Aorta (tissue), 5 donors: ENCODE measurements at regions not wholly inside any gene's neighbourhood (a gene's known extent, or its start where the extent isn't known, plus 50 kb on each side); places are given as distances from the start of the nearest gene placed in this dataset.
"Not testable (repeated sequence)": the region's sequence is repeated elsewhere in the genome, so short reads cannot be mapped to it uniquely, and the experiment has no call there.

Source experiments
- ATAC-seq: fragments of 200-7000 bp; cut with Tn5 transposase; one replicate; pipeline ENCODE4 v1.9.1; 2022; ENCODE audit warnings: moderate library complexity; ENCODE audit not compliant: low FRiP score
- DNase-seq, 2 donors: peaks; one replicate each; pipeline ENCODE4 v3.0.0-alpha.2; 2020
- H3K27ac ChIP-seq, 2 donors: one replicate each; pipeline ENCODE4 v1.5.1; 2013; ENCODE audit warnings: low read length in 2 of 2, mild to moderate bottlenecking in 2 of 2, moderate library complexity in 2 of 2, control low read depth in 1 of 2, inconsistent platforms in 1 of 2, low read depth in 1 of 2
- H3K27me3 ChIP-seq, 2 donors: one replicate each; pipeline ENCODE4 v1.6.1; 2013; ENCODE audit warnings: control low read depth in 1 of 2, low read length in 1 of 2, mild to moderate bottlenecking in 1 of 2, moderate library complexity in 1 of 2; ENCODE audit not compliant: insufficient read depth in 2 of 2, control insufficient read depth in 1 of 2
- H3K36me3 ChIP-seq, 2 donors: one replicate each; pipeline ENCODE4 v1.6.1; 2013; ENCODE audit warnings: control low read depth in 1 of 2, low read length in 1 of 2, mild to moderate bottlenecking in 1 of 2; ENCODE audit not compliant: insufficient read depth in 2 of 2, control insufficient read depth in 1 of 2
- H3K4me1 ChIP-seq, 2 donors: one replicate each; pipeline ENCODE4 v1.6.1; 2013; ENCODE audit warnings: low read length in 2 of 2, control low read depth in 1 of 2, mild to moderate bottlenecking in 1 of 2, moderate library complexity in 1 of 2; ENCODE audit not compliant: insufficient read depth in 2 of 2, control insufficient read depth in 1 of 2
- H3K4me3 ChIP-seq, 2 donors: one replicate each; pipeline ENCODE4 v1.5.1; 2013; ENCODE audit warnings: low read length in 2 of 2, control low read depth in 1 of 2, mild to moderate bottlenecking in 1 of 2
- H3K9me3 ChIP-seq: one replicate; pipeline ENCODE4 v1.6.1; 2013; ENCODE audit warnings: mild to moderate bottlenecking, low read length; ENCODE audit not compliant: control insufficient read depth
- WGBS, 2 donors: extraction: QIAGEN DNeasy Blood & Tissue Kit; methylation state at CpG; one replicate each; pipeline ENCODE4 v1.1.7; 2013; 5-methylcytosine and 5-hydroxymethylcytosine counted together
- intact Hi-C, 2 donors: fragments of 100-400 bp; cut with DNase I; formaldehyde crosslinking; loops; one replicate each; pipeline versions ENCODE4 v1.14.2 to v1.15.0; 2022
- donor health status: healthy with polysubstance abuse.
- donor health status: Bipolar disorder and iron deficiency.
- donor health status: DM: no; HTN: no; CAD: no.
- donor health status: DM: no; HTN: no; CAD: no.
- donor health status: DM: yes; HTN: yes; CAD: no.

DNA sequence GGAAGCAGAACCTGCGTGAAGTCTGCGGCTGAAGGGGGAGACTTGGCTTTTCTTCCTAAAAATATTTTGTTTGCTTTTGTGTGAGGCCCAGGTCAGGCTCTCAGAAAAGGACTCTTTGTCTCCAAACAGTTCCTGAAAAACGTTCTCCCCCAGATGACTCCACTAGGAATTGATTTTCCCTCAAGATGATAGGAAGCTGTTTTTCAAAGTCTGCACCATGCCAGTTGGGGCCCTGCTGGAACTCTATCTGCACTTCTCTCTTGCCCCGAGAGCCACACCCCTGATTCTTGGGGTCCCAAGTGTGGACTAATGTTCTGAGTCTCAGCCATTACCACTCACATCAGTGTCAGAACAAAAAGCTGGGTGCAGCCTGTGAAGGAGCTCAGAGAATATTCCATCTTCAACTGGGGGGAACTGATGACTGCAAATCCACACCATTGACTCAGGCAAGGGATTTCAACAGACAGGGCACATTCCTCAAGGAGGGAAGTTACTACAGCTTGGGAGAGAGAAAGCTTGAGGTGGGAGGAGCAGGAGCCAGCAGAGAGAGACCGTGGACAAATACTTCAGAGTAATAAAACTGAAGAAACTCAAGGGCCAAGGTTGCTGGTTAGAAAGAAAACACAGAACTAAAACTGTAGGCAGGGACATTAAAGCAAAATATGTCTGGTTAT, 768.3 kb downstream of the RNF144A start:
- Histone ChIP-seq H3K27ac (no peak overlapping the region), H3K36me3 (no peaks in the 10 kb centered on the region), H3K27me3 (no peaks in the 10 kb centered on the region), H3K9me3 (peaks cover 2% of the 10 kb centered on the region), H3K4me1 (no peaks in the 10 kb centered on the region), H3K4me3 (no peak overlapping the region)
- ATAC-seq (no peak), DNase-seq (no peak)
- intact Hi-C loops = no loop called here
- WGBS, 2 donors = 58 to 71% methylated on average over 5 of the region's 5 CpGs

DNA sequence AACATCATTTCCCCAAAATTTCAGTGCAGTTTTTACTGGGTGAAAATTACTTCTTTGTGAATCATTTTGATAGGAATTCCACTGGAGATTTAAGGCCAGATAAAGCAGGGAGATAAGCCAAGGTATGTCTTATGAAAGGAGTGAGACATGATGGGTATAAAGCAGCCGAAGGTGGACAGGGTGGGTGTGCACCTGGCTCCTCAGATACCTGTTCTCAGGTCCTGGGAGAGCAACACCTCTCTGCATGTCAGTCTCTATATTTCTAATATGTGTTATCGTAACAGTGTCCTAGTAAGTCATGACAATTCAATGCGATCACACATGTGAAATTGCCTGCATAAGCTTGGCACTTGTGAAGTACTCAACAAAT, 768.8 kb downstream of the RNF144A start:
- no peak overlapping the region for H3K27ac ChIP-seq
- no peak overlapping the region for H3K4me3 ChIP-seq
- no peak for ATAC-seq
- H3K27me3 ChIP-seq = no peaks in the 10 kb centered on the region
- no peaks in the 10 kb centered on the region for H3K4me1 ChIP-seq
- intact Hi-C loops = no loop called here
- peaks cover 2% of the 10 kb centered on the region for H3K9me3 ChIP-seq
- WGBS, 2 donors = 93 to 94% methylated on average over 3 of the region's 3 CpGs
- DNase-seq = no peak
- H3K36me3 ChIP-seq = no peaks in the 10 kb centered on the region

- no peak overlapping the region for H3K27ac ChIP-seq
- H3K36me3 ChIP-seq = no peaks in the 10 kb centered on the region
- intact Hi-C loops = no loop called here
- ATAC-seq = no peak
- no peak for DNase-seq
- H3K27me3 ChIP-seq = no peaks in the 10 kb centered on the region
- 91 to 95% methylated on average over 3 of the region's 3 CpGs for WGBS, 2 donors
- H3K4me1 ChIP-seq = no peaks in the 10 kb centered on the region
- H3K4me3 ChIP-seq = no peak overlapping the region
- H3K9me3 ChIP-seq = no peaks in the 10 kb centered on the region
Observed at GRCh38 chr2:7691961-7692656, 774.9 kb downstream of the RNF144A start.

- WGBS, 2 donors = 80 to 85% methylated on average over 1 of the region's 1 CpG
- no peaks in the 10 kb centered on the region for H3K9me3 ChIP-seq
- H3K27ac ChIP-seq = no peak overlapping the region
- H3K4me3 ChIP-seq = no peak overlapping the region
- ATAC-seq (peak; percentile 56), DNase-seq (peak; percentile 50 to 79)
- H3K4me1 ChIP-seq = no peaks in the 10 kb centered on the region
- H3K27me3 ChIP-seq = no peaks in the 10 kb centered on the region
- H3K36me3 ChIP-seq = no peaks in the 10 kb centered on the region
- intact Hi-C loops = no loop called here
Observed at GRCh38 chr2:7692657-7693161, 775.5 kb downstream of the RNF144A start.

GRCh38 chr2:7693246-7694075, 776.2 kb downstream of the RNF144A start:
- intact Hi-C loops = no loop called here
- ATAC-seq (no peak), DNase-seq (no peak)
- Histone ChIP-seq H3K36me3 (no peaks in the 10 kb centered on the region), H3K27ac (no peak overlapping the region), H3K9me3 (no peaks in the 10 kb centered on the region), H3K4me1 (no peaks in the 10 kb centered on the region), H3K4me3 (no peak overlapping the region), H3K27me3 (no peaks in the 10 kb centered on the region)
- WGBS, 2 donors = 80 to 82% methylated on average over 9 of the region's 9 CpGs

DNA sequence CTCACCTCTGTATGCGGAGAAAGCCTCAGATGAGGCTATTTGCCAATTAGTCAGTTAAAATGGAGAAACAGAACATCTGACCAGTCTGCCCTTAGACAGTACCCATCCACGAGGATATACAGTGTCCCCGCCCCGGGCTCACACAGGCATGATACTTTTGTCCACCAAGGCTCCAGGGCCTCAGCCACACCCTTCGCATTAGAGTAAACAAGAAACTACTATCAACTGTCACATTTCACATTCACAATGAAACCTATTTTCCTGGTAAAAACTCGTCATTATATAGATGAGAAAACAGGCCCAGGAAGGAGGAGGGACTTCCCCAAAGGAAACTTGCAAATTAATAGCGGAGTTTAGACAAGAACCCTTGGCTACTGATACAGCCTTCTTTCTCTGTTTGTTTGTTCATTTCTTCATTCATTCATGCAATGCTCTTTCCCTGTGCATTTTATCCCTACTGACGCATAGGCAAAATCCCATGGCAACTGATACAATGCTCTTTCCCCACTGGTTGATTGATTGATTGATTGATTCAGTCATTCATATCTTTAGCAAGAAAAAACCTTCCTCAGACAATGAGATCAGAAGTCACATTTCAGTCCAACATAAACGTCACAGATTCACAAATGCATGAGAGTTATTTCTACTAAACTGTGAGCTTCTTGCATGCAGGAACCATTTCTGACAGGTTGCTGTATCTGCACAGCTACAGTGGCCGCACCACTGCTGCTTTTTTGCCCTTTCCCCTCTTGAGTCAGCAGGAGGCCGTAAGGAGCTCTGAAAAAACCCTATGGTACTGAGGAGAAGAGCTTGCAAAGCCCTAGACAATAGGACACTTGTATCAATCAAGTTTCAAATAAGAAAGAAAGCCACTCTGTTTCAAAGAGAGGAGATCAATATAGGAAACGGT, 777.1 kb downstream of the RNF144A start:
- Histone ChIP-seq H3K4me1 (no peaks in the 10 kb centered on the region), H3K9me3 (no peaks in the 10 kb centered on the region), H3K36me3 (no peaks in the 10 kb centered on the region), H3K27me3 (no peaks in the 10 kb centered on the region), H3K4me3 (no peak overlapping the region), H3K27ac (no peak overlapping the region)
- ATAC-seq = no peak
- 90 to 93% methylated on average over 12 of the region's 12 CpGs for WGBS, 2 donors
- intact Hi-C loops = no loop called here
- no peak for DNase-seq

- H3K27me3 ChIP-seq, H3K4me1 ChIP-seq, intact Hi-C loops, H3K27ac ChIP-seq, H3K4me3 ChIP-seq, DNase-seq, H3K36me3 ChIP-seq, H3K9me3 ChIP-seq, ATAC-seq: not testable (repeated sequence)
- 91 to 94% methylated on average over 6 of the region's 6 CpGs for WGBS, 2 donors
Observed at GRCh38 chr2:7696556-7696955, 779.3 kb downstream of the RNF144A start.

DNA sequence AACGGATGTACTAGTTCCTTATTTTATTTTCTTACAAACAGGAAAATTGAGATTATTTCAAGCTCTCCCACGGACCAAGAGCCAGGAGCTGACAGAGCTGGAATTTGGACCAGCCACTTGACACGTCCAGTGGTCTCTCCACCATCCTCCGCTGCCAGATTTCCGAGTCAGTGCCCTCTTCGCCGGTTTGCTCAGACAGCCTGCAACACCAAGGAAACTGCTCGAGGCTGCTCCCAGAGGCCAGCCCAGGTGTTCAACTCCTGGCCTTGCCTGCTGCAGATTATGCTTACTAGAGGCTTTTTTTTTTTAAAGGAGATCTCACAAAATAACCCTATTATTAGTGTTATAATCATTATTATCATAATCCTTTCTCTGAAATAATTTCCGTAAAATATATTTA, 779.8 kb downstream of the RNF144A start:
- Histone ChIP-seq H3K36me3 (no peaks in the 10 kb centered on the region), H3K4me3 (no peak overlapping the region), H3K4me1 (no peaks in the 10 kb centered on the region), H3K27ac (no peak overlapping the region), H3K27me3 (no peaks in the 10 kb centered on the region), H3K9me3 (no peaks in the 10 kb centered on the region)
- DNase-seq (no peak), ATAC-seq (no peak)
- intact Hi-C loops = no loop called here
- 85 to 89% methylated on average over 9 of the region's 9 CpGs for WGBS, 2 donors
